Gastrocnemius medialis (tissue), 4 donors: ENCODE measurements at regions not wholly inside any gene's neighbourhood (a gene's known extent, or its start where the extent isn't known, plus 50 kb on each side); places are given as distances from the start of the nearest gene placed in this dataset.

Source experiments
- CTCF ChIP-seq, 5 experiments: fragments of 450-650 bp in 3 of 5; fragments of 200-600 bp in 2 of 5; sonication (generic) in 2 of 5; IDR thresholded peaks in 4 of 5; conservative IDR thresholded peaks in 1 of 5; 1 replicate in 4 of 5; 2 replicates in 1 of 5; pipeline ENCODE4 v1.5.1; 2016 to 2019; ENCODE audit warnings: antibody characterized with exemption in 5 of 5, mild to moderate bottlenecking in 3 of 5, moderate library complexity in 3 of 5
- POLR2A ChIP-seq, 2 donors: fragments of 450-650 bp; IDR thresholded peaks; one replicate each; pipeline ENCODE4 v1.6.1; 2017; ENCODE audit warnings: antibody characterized with exemption in 2 of 2, mild to moderate bottlenecking in 2 of 2, moderate library complexity in 2 of 2

- no peak for TF ChIP-seq POLR2A (IDR thresholded peaks at IDR 0.05)
- no peak for TF ChIP-seq CTCF (IDR thresholded peaks at IDR 0.05 in 4 of 5, conservative IDR thresholded peaks at IDR 0.05 in 1 of 5)
Observed at GRCh38 chr2:58702302-58702885, 461.3 kb upstream of the FANCL start.
